GM12872 (cell line): ENCODE measurements at regions not wholly inside any gene's neighbourhood (a gene's known extent, or its start where the extent isn't known, plus 50 kb on each side); places are given as distances from the start of the nearest gene placed in this dataset.

Experiments used
- CTCF ChIP-seq: IDR thresholded peaks from 3 replicates; pipeline ENCODE4 v1.5.1; 2011; ENCODE audit warnings: low read depth, mild to moderate bottlenecking, low read length, moderate library complexity; ENCODE audit not compliant: insufficient read depth

- TF ChIP-seq CTCF: no peak
Observed at GRCh38 chr4:27173280-27173679, 312.6 kb downstream of the STIM2 start.

GRCh38 chr4:27176400-27176799 is 315.8 kb downstream of the STIM2 start:
- no peak for TF ChIP-seq CTCF

GRCh38 chr4:27176881-27177280 is 316.2 kb downstream of the STIM2 start:
- TF ChIP-seq CTCF: no peak

GRCh38 chr4:27178061-27178460 is 317.4 kb downstream of the STIM2 start:
- TF ChIP-seq CTCF: no peak

- TF ChIP-seq CTCF: no peak
Observed at GRCh38 chr4:27181693-27182092, 321.1 kb downstream of the STIM2 start.

- TF ChIP-seq CTCF: no peak
Observed at GRCh38 chr4:27182211-27182610, 321.6 kb downstream of the STIM2 start.

- no peak for TF ChIP-seq CTCF
Observed at GRCh38 chr4:27184508-27185155, 324.0 kb downstream of the STIM2 start.
